Loucy (cell line): ENCODE measurements at regions not wholly inside any gene's neighbourhood (a gene's known extent, or its start where the extent isn't known, plus 50 kb on each side); places are given as distances from the start of the nearest gene placed in this dataset.

Experiments
- CTCF ChIP-seq: fragments of 200-600 bp; sonication (generic); conservative IDR thresholded peaks from 2 replicates; pipeline ENCODE4 v1.5.1; 2014; ENCODE audit warnings: mild to moderate bottlenecking, antibody characterized with exemption, low read length
- EZH2phosphoT487 ChIP-seq: fragments of 200-600 bp; IDR thresholded peaks from 2 replicates; pipeline ENCODE4 v1.6.1; 2018; ENCODE audit warnings: antibody characterized with exemption, mild to moderate bottlenecking, moderate library complexity, borderline replicate concordance

- TF ChIP-seq CTCF (no peak), EZH2phosphoT487 (no peak)
Measured at GRCh38 chr5:77832166-77832770, 56.1 kb upstream of the TBCA start.
